ENCODE measurements at regions not wholly inside any gene's neighbourhood (a gene's known extent, or its start where the extent isn't known, plus 50 kb on each side); places are given as distances from the start of the nearest gene placed in this dataset.

DNA sequence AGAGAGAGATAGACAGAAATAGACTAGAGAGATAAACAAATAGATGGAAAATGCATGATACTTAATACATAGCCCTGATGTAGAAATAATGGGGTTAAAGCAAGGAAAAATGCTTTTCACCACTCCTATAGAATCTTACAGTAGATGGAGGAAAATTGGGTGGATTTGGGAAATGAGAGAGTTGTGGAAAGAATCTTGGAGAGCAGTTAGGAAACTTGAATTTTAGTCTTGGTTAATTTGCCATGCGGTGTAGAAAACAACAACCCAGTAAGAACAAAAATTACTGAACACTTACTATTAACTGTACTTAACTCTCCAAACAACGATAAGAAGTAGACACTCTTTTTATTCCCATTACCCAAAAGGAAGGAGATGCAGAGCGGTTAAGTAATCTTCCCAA, 329.8 kb downstream of the ZNF608 start:
- TF ChIP-seq, protein P1, sequence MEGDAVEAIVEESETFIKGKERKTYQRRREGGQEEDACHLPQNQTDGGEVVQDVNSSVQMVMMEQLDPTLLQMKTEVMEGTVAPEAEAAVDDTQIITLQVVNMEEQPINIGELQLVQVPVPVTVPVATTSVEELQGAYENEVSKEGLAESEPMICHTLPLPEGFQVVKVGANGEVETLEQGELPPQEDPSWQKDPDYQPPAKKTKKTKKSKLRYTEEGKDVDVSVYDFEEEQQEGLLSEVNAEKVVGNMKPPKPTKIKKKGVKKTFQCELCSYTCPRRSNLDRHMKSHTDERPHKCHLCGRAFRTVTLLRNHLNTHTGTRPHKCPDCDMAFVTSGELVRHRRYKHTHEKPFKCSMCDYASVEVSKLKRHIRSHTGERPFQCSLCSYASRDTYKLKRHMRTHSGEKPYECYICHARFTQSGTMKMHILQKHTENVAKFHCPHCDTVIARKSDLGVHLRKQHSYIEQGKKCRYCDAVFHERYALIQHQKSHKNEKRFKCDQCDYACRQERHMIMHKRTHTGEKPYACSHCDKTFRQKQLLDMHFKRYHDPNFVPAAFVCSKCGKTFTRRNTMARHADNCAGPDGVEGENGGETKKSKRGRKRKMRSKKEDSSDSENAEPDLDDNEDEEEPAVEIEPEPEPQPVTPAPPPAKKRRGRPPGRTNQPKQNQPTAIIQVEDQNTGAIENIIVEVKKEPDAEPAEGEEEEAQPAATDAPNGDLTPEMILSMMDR (conservative IDR thresholded peaks at IDR 0.05) = no peak
- TF ChIP-seq ZFX (IDR thresholded peaks at IDR 0.05) = no peak
